ENCODE measurements at regions not wholly inside any gene's neighbourhood (a gene's known extent, or its start where the extent isn't known, plus 50 kb on each side); places are given as distances from the start of the nearest gene placed in this dataset.

GRCh38 chr5:93978222-93978621, 236.8 kb upstream of the POU5F2 start:
- TF ChIP-seq EZH2 (IDR thresholded peaks at IDR 0.05; ENCODE audit: borderline replicate concordance, low read depth, low read length, severe bottlenecking) (no peak), POLR2A (IDR thresholded peaks at IDR 0.05; ENCODE audit: low read depth, low read length) (no peak), POLR2AphosphoS5 (IDR thresholded peaks at IDR 0.05; ENCODE audit: insufficient read depth, low read depth, low read length) (no peak), JUN (IDR thresholded peaks at IDR 0.05; ENCODE audit: borderline replicate concordance, insufficient read depth, insufficient read length, low read depth) (no peak), MYC (IDR thresholded peaks at IDR 0.05; ENCODE audit: low read depth, low read length) (no peak)
- TF ChIP-seq, protein P1, sequence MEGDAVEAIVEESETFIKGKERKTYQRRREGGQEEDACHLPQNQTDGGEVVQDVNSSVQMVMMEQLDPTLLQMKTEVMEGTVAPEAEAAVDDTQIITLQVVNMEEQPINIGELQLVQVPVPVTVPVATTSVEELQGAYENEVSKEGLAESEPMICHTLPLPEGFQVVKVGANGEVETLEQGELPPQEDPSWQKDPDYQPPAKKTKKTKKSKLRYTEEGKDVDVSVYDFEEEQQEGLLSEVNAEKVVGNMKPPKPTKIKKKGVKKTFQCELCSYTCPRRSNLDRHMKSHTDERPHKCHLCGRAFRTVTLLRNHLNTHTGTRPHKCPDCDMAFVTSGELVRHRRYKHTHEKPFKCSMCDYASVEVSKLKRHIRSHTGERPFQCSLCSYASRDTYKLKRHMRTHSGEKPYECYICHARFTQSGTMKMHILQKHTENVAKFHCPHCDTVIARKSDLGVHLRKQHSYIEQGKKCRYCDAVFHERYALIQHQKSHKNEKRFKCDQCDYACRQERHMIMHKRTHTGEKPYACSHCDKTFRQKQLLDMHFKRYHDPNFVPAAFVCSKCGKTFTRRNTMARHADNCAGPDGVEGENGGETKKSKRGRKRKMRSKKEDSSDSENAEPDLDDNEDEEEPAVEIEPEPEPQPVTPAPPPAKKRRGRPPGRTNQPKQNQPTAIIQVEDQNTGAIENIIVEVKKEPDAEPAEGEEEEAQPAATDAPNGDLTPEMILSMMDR (IDR thresholded peaks at IDR 0.05; ENCODE audit: extremely low read depth in 1 of 2, insufficient read depth in 1 of 2, low read depth in 1 of 2, low read length in 2 of 2) = no peak
- TF ChIP-seq, protein P2, sequence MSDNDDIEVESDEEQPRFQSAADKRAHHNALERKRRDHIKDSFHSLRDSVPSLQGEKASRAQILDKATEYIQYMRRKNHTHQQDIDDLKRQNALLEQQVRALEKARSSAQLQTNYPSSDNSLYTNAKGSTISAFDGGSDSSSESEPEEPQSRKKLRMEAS (IDR thresholded peaks at IDR 0.05; ENCODE audit: insufficient read depth, insufficient read length) = no peak

All from endothelial cell of umbilical vein (primary cell).